GM10266 (cell line): ENCODE measurements at regions not wholly inside any gene's neighbourhood (a gene's known extent, or its start where the extent isn't known, plus 50 kb on each side); places are given as distances from the start of the nearest gene placed in this dataset.

Source experiments
- DNase-seq: peaks from one replicate; pipeline ENCODE4 v3.0.0; 2012; ENCODE audit errors: extremely low spot score
- CTCF ChIP-seq: IDR thresholded peaks from 2 replicates; pipeline ENCODE4 v1.5.1; 2012; ENCODE audit warnings: mild to moderate bottlenecking, low read depth; ENCODE audit not compliant: control insufficient read depth, insufficient read depth; ENCODE audit errors: missing control alignments

- DNase-seq: no peak
- TF ChIP-seq CTCF: no peak
Observed at GRCh38 chr2:138106606-138107005, 142.3 kb downstream of the HNMT start.

GRCh38 chr2:138107288-138107687, 143.0 kb downstream of the HNMT start:
- no peak for DNase-seq
- TF ChIP-seq CTCF: no peak

GRCh38 chr2:138110453-138111083, 146.3 kb downstream of the HNMT start:
- no peak for DNase-seq
- TF ChIP-seq CTCF: no peak

GRCh38 chr2:138112536-138112935, 148.3 kb downstream of the HNMT start:
- TF ChIP-seq CTCF: no peak
- no peak for DNase-seq

- no peak for DNase-seq
- no peak for TF ChIP-seq CTCF
Observed at GRCh38 chr2:138113871-138114525, 149.7 kb downstream of the HNMT start.

- no peak for TF ChIP-seq CTCF
- DNase-seq: no peak
Observed at GRCh38 chr2:138115666-138116065, 151.4 kb downstream of the HNMT start.

GRCh38 chr2:138116456-138116855, 152.2 kb downstream of the HNMT start:
- DNase-seq: no peak
- TF ChIP-seq CTCF: no peak
